H1 (cell line): ENCODE measurements at regions not wholly inside any gene's neighbourhood (a gene's known extent, or its start where the extent isn't known, plus 50 kb on each side); places are given as distances from the start of the nearest gene placed in this dataset.

Experiments
- CTCF ChIA-PET: fragments of 300-600 bp; sonication (Branson Sonifier 250); formaldehyde crosslinking; loops from one replicate; lab custom pipeline; 2021; ENCODE audit not compliant: partially characterized antibody; lab: Charles Lee
- POLR2A ChIA-PET: fragments of 300-600 bp; sonication (Branson Sonifier 250); formaldehyde crosslinking; loops from one replicate; lab custom pipeline; 2021; ENCODE audit warnings: inconsistent platforms; ENCODE audit not compliant: partially characterized antibody; lab: Charles Lee
- DNase-seq, 2 experiments: peaks; one replicate each; pipeline versions ENCODE4 v3.0.0 to v3.0.0-alpha.2; 2010 to 2022; ENCODE audit warnings: low spot score in 2 of 2, low read depth in 1 of 2, mixed read lengths in 1 of 2
- FAIRE-seq: peaks from 2 replicates; lab custom pipeline; 2011; peaks lifted over from hg19 to GRCh38; lab: Jason Lieb, UNC
- H2AFZ ChIP-seq: 2 replicates; pipeline ENCODE4 v1.8.1; 2012; ENCODE audit warnings: low read length, inconsistent platforms
- H2AK5ac ChIP-seq: 2 replicates; pipeline ENCODE4 v1.6.1; 2013; ENCODE audit warnings: low read depth, low read length
- H2BK120ac ChIP-seq: replicated peaks from 2 replicates; pipeline ENCODE3; 2013; ENCODE audit warnings: low read depth, low read length, inconsistent platforms
- H2BK12ac ChIP-seq: 2 replicates; pipeline ENCODE4 v1.6.1; 2013; ENCODE audit warnings: low read depth, low read length
- H2BK15ac ChIP-seq: 2 replicates; pipeline ENCODE4 v1.6.1; 2013; ENCODE audit warnings: low read length
- H2BK20ac ChIP-seq: 2 replicates; pipeline ENCODE4 v1.6.1; 2013; ENCODE audit warnings: low read length
- H2BK5ac ChIP-seq: 2 replicates; pipeline ENCODE4 v1.6.1; 2013; ENCODE audit warnings: low read depth, low read length
- H3K14ac ChIP-seq: 2 replicates; pipeline ENCODE4 v1.6.1; 2013; ENCODE audit warnings: inconsistent platforms; ENCODE audit not compliant: insufficient read length
- H3K18ac ChIP-seq: 2 replicates; pipeline ENCODE4 v1.6.1; 2013; ENCODE audit warnings: low read length; ENCODE audit errors: extremely low read depth
- H3K23ac ChIP-seq: 2 replicates; pipeline ENCODE4 v1.6.1; 2013; ENCODE audit warnings: inconsistent platforms; ENCODE audit not compliant: insufficient read length
- H3K23me2 ChIP-seq: 2 replicates; pipeline ENCODE4 v1.6.1; 2013; ENCODE audit warnings: low read depth, low read length
- H3K27ac ChIP-seq: 2 replicates; pipeline ENCODE4 v1.6.1; 2011; ENCODE audit warnings: low read depth, low read length, inconsistent platforms
- H3K27me3 ChIP-seq, 4 experiments: replicated peaks in 1 of 4; 1 replicate in 1 of 4; 2 replicates in 3 of 4; pipeline versions ENCODE4 v1.6.1 to v1.8.1; 2011 to 2013; ENCODE audit warnings: low read length in 3 of 4, mild to moderate bottlenecking in 3 of 4, inconsistent platforms in 2 of 4, mixed read lengths in 2 of 4, moderate library complexity in 1 of 4; ENCODE audit not compliant: control insufficient read depth in 3 of 4, insufficient read depth in 3 of 4; ENCODE audit errors: extremely low read depth in 1 of 4
- H3K36me3 ChIP-seq, 4 experiments: 2 replicates each; pipeline versions ENCODE4 v1.6.1 to v1.8.1; 2011 to 2013; ENCODE audit warnings: mild to moderate bottlenecking in 4 of 4, low read length in 3 of 4, moderate library complexity in 2 of 4, control low read depth in 1 of 4, inconsistent platforms in 1 of 4; ENCODE audit not compliant: insufficient read depth in 4 of 4, control insufficient read depth in 2 of 4
- H3K4ac ChIP-seq: replicated peaks from 2 replicates; pipeline ENCODE3; 2013; ENCODE audit warnings: low read length, low read depth, mixed read lengths, inconsistent platforms; ENCODE audit not compliant: insufficient read length
- H3K4me1 ChIP-seq, 4 experiments: replicated peaks in 1 of 4; 1 replicate in 1 of 4; 2 replicates in 3 of 4; pipeline versions ENCODE4 v1.6.1 to v1.8.1; 2011 to 2013; ENCODE audit warnings: low read length in 3 of 4, inconsistent platforms in 2 of 4, mixed read lengths in 1 of 4; ENCODE audit not compliant: insufficient read depth in 4 of 4, control insufficient read depth in 3 of 4
- H3K4me2 ChIP-seq, 2 experiments: 2 replicates each; pipeline versions ENCODE4 v1.6.1 to v1.8.1; 2011 to 2013; ENCODE audit warnings: low read depth in 2 of 2, low read length in 2 of 2, control low read depth in 1 of 2, inconsistent platforms in 1 of 2, mild to moderate bottlenecking in 1 of 2; ENCODE audit not compliant: insufficient read depth in 1 of 2
- H3K4me3 ChIP-seq, 4 experiments: fragments of 200-600, 300-600 bp in 1 of 4; sonication (generic), shearing (Covaris generic), sonication (Bioruptor Twin) in 1 of 4; 2 replicates each; pipeline versions ENCODE4 v1.5.1 to v1.8.1; 2011 to 2016; ENCODE audit warnings: low read length in 4 of 4, low read depth in 3 of 4, control low read depth in 2 of 4, inconsistent platforms in 2 of 4, mild to moderate bottlenecking in 2 of 4, mixed read lengths in 1 of 4, moderate library complexity in 1 of 4; ENCODE audit not compliant: insufficient read depth in 2 of 4; ENCODE audit errors: extremely low read depth in 1 of 4
- H3K56ac ChIP-seq: replicated peaks from 2 replicates; pipeline ENCODE3; 2013; ENCODE audit warnings: low read depth, mild to moderate bottlenecking, mixed read lengths, low read length, inconsistent platforms; ENCODE audit not compliant: insufficient read length
- H3K79me1 ChIP-seq: 2 replicates; pipeline ENCODE4 v1.6.1; 2013; ENCODE audit warnings: low read depth, low read length, control low read depth
- H3K79me2 ChIP-seq, 2 experiments: 2 replicates each; pipeline versions ENCODE4 v1.6.1 to v1.8.1; 2012 to 2013; ENCODE audit warnings: low read length in 2 of 2, mild to moderate bottlenecking in 2 of 2, inconsistent platforms in 1 of 2; ENCODE audit not compliant: insufficient read depth in 2 of 2, control insufficient read depth in 1 of 2
- H3K9ac ChIP-seq, 4 experiments: replicated peaks in 1 of 4; 1 replicate in 1 of 4; 2 replicates in 3 of 4; pipeline versions ENCODE4 v1.6.1 to v1.8.1; 2011 to 2013; ENCODE audit warnings: low read depth in 3 of 4, low read length in 3 of 4, control low read depth in 2 of 4, mild to moderate bottlenecking in 2 of 4, moderate library complexity in 2 of 4, inconsistent platforms in 1 of 4; ENCODE audit errors: extremely low read depth in 1 of 4
- H3K9me3 ChIP-seq, 2 experiments: 2 replicates each; pipeline versions ENCODE4 v1.6.1 to v1.8.1; 2012 to 2013; ENCODE audit warnings: mild to moderate bottlenecking in 2 of 2, moderate library complexity in 2 of 2, control low read depth in 1 of 2, inconsistent platforms in 1 of 2, low read depth in 1 of 2, low read length in 1 of 2, mixed read lengths in 1 of 2; ENCODE audit not compliant: insufficient read depth in 2 of 2
- H4K20me1 ChIP-seq, 2 experiments: replicated peaks in 1 of 2; 2 replicates each; pipeline versions ENCODE3 to v1.8.1; 2011 to 2013; ENCODE audit warnings: inconsistent platforms in 2 of 2, low read length in 2 of 2, mild to moderate bottlenecking in 1 of 2; ENCODE audit not compliant: insufficient read depth in 2 of 2, control insufficient read depth in 1 of 2
- H4K5ac ChIP-seq: 2 replicates; pipeline ENCODE4 v1.6.1; 2013; ENCODE audit warnings: low read length, low read depth, mixed read lengths, inconsistent platforms; ENCODE audit not compliant: insufficient read length
- H4K8ac ChIP-seq: 2 replicates; pipeline ENCODE4 v1.8.0; 2013; ENCODE audit warnings: mild to moderate bottlenecking, moderate library complexity, low read length, inconsistent platforms; ENCODE audit not compliant: insufficient read depth; ENCODE audit errors: extremely low read depth
- H4K91ac ChIP-seq: replicated peaks from 2 replicates; pipeline ENCODE3; 2013; ENCODE audit warnings: low read length, mixed read lengths, inconsistent platforms; ENCODE audit not compliant: insufficient read length
- CTBP2 ChIP-seq: IDR thresholded peaks from 2 replicates; pipeline ENCODE4 v1.7.0; 2011; ENCODE audit warnings: borderline replicate concordance, mild to moderate bottlenecking, moderate library complexity, mixed read lengths, low read length; ENCODE audit not compliant: insufficient read depth, insufficient read length
- E2F6 ChIP-seq: IDR thresholded peaks from 2 replicates; pipeline ENCODE4 v1.6.1; 2012; ENCODE audit warnings: inconsistent platforms
- EP300 ChIP-seq, 2 experiments: IDR thresholded peaks; 1 replicate in 1 of 2; 2 replicates in 1 of 2; pipeline ENCODE4 v1.6.1; 2011 to 2012; ENCODE audit warnings: low read depth in 2 of 2, low read length in 2 of 2, mild to moderate bottlenecking in 2 of 2, borderline replicate concordance in 1 of 2, inconsistent platforms in 1 of 2, moderate library complexity in 1 of 2
- HDAC2 ChIP-seq, 2 experiments: fragments of 300-600 bp in 1 of 2; sonication (generic) in 1 of 2; IDR thresholded peaks; 2 replicates each; pipeline ENCODE4 v1.6.1; 2011 to 2012; ENCODE audit warnings: low read depth in 2 of 2, low read length in 2 of 2, mild to moderate bottlenecking in 2 of 2, moderate library complexity in 2 of 2, borderline replicate concordance in 1 of 2, inconsistent platforms in 1 of 2
- HDAC6 ChIP-seq: IDR thresholded peaks from one replicate; pipeline ENCODE4 v1.7.1; 2012; ENCODE audit warnings: low read depth, mild to moderate bottlenecking, inconsistent platforms, low read length, moderate library complexity
- MAX ChIP-seq: IDR thresholded peaks from 2 replicates; pipeline ENCODE4 v1.6.1; 2012; ENCODE audit warnings: inconsistent platforms
- NRF1 ChIP-seq: IDR thresholded peaks from 2 replicates; pipeline ENCODE4 v1.6.1; 2011; ENCODE audit warnings: mild to moderate bottlenecking, low read depth, low read length, improper control_type of control experiment
- RXRA ChIP-seq: IDR thresholded peaks from 2 replicates; pipeline ENCODE4 v1.6.1; 2011; ENCODE audit warnings: low read depth, mild to moderate bottlenecking, low read length, moderate library complexity; ENCODE audit not compliant: insufficient read depth
- SAP30 ChIP-seq: fragments of 300-600 bp; sonication (generic); IDR thresholded peaks from 2 replicates; pipeline ENCODE4 v1.7.1; 2012; ENCODE audit warnings: low read length, moderate library complexity, mild to moderate bottlenecking, inconsistent platforms; ENCODE audit not compliant: insufficient read depth, insufficient replicate concordance
- SIRT6 ChIP-seq: IDR thresholded peaks from one replicate; pipeline ENCODE4 v1.7.1; 2012; ENCODE audit warnings: low read length, inconsistent platforms
- SIX5 ChIP-seq: IDR thresholded peaks from 2 replicates; pipeline ENCODE4 v1.6.1; 2011; ENCODE audit warnings: mild to moderate bottlenecking, low read depth, low read length
- SUZ12 ChIP-seq: fragments of 200-600 bp; sonication (generic); IDR thresholded peaks from 2 replicates; pipeline ENCODE4 v1.6.1; 2012; ENCODE audit warnings: mild to moderate bottlenecking, inconsistent platforms, low read length, moderate library complexity, mixed read lengths
- TEAD4 ChIP-seq: IDR thresholded peaks from 2 replicates; pipeline ENCODE4 v1.6.1; 2012; ENCODE audit warnings: low read depth, low read length, inconsistent platforms, mixed read lengths

- no peak overlapping the region for H3K9ac ChIP-seq
- H3K79me1 ChIP-seq = no peaks in the 10 kb centered on the region
- peaks cover 0 to 3% (median 0%) of the 10 kb centered on the region in 4 experiments; a peak in 1 of 7 replicates for H3K4me1 ChIP-seq
- FAIRE-seq = no peak
- H3K14ac ChIP-seq = no peak overlapping the region
- H4K5ac ChIP-seq = no peak overlapping the region
- H2AK5ac ChIP-seq = no peak overlapping the region
- no peaks in the 10 kb centered on the region for H3K27me3 ChIP-seq
- no peaks in the 10 kb centered on the region for H4K20me1 ChIP-seq
- H2BK15ac ChIP-seq = no peak overlapping the region
- no peak overlapping the region for H2BK120ac ChIP-seq
- ChIA-PET POLR2A (no interaction called here), CTCF (interaction anchor here (1.3 kb wide), 1 partner anchor 312 kb away, joined by 5 read pairs; no protein-coding TSS in a partner anchor)
- H3K56ac ChIP-seq = no peak overlapping the region
- no peak overlapping the region for H3K18ac ChIP-seq
- no peak overlapping the region for H2BK20ac ChIP-seq
- H4K91ac ChIP-seq = no peak overlapping the region
- H2BK12ac ChIP-seq = no peak overlapping the region
- DNase-seq = no peak
- H3K79me2 ChIP-seq = no peaks in the 10 kb centered on the region
- no peak overlapping the region for H3K4me3 ChIP-seq
- H3K4me2 ChIP-seq = no peak overlapping the region
- H3K4ac ChIP-seq = no peak overlapping the region
- no peak overlapping the region for H2BK5ac ChIP-seq
- H3K27ac ChIP-seq = no peak overlapping the region
- no peak overlapping the region for H2AFZ ChIP-seq
- no peaks in the 10 kb centered on the region for H3K23me2 ChIP-seq
- H4K8ac ChIP-seq = no peak overlapping the region
- no peaks in the 10 kb centered on the region for H3K9me3 ChIP-seq
- H3K23ac ChIP-seq = no peak overlapping the region
- H3K36me3 ChIP-seq = no peaks in the 10 kb centered on the region
- TF ChIP-seq SIX5 = no peak
- TF ChIP-seq RXRA = no peak
- no peak for TF ChIP-seq EP300 (IDR thresholded peaks at IDR 0.05; ENCODE audit: borderline replicate concordance in 1 of 2, low read depth in 2 of 2, low read length in 2 of 2)
- TF ChIP-seq HDAC2 (IDR thresholded peaks at IDR 0.05; ENCODE audit: borderline replicate concordance in 1 of 2, low read depth in 2 of 2, low read length in 2 of 2) = no peak
- no peak for TF ChIP-seq NRF1
- no peak for TF ChIP-seq MAX
- no peak for TF ChIP-seq SUZ12
- no peak for TF ChIP-seq E2F6
- no peak for TF ChIP-seq CTBP2
- TF ChIP-seq TEAD4 = no peak
- no peak for TF ChIP-seq SAP30
- no peak for TF ChIP-seq HDAC6
- TF ChIP-seq SIRT6 = no peak
These were observed 280.4 kb downstream of the MTERF1 start for GRCh38 chr7:91600112-91600511.
